Keratinocyte (primary cell): ENCODE measurements at regions not wholly inside any gene's neighbourhood (a gene's known extent, or its start where the extent isn't known, plus 50 kb on each side); places are given as distances from the start of the nearest gene placed in this dataset.

Source experiments
- DNase-seq: peaks from one replicate; pipeline ENCODE4 v3.0.0-alpha.2; 2011; ENCODE audit warnings: low read depth, missing footprints, low spot score
- FAIRE-seq: peaks from 2 replicates; lab custom pipeline; 2011; peaks lifted over from hg19 to GRCh38; lab: Jason Lieb, UNC
- H2AFZ ChIP-seq: 2 replicates; pipeline ENCODE4 v1.6.0; 2012; ENCODE audit warnings: low read length, control low read depth, inconsistent platforms; ENCODE audit not compliant: control insufficient read depth
- H3K27ac ChIP-seq: 2 replicates; pipeline ENCODE4 v1.5.1; 2011; ENCODE audit warnings: low read length; ENCODE audit not compliant: control insufficient read depth, insufficient read depth
- H3K27me3 ChIP-seq: 3 replicates; pipeline ENCODE4 v1.6.0; 2011; ENCODE audit warnings: low read length; ENCODE audit not compliant: control insufficient read depth, insufficient read depth; ENCODE audit errors: extremely low read depth
- H3K36me3 ChIP-seq, 2 experiments: 2 replicates in 1 of 2; 3 replicates in 1 of 2; pipeline ENCODE4 v1.5.1; 2011; ENCODE audit warnings: low read length in 2 of 2, mild to moderate bottlenecking in 1 of 2; ENCODE audit not compliant: control insufficient read depth in 2 of 2, insufficient read depth in 2 of 2; ENCODE audit errors: extremely low read depth in 1 of 2
- H3K4me1 ChIP-seq: 3 replicates; pipeline ENCODE4 v1.5.1; 2011; ENCODE audit warnings: low read length; ENCODE audit not compliant: control insufficient read depth, insufficient read depth; ENCODE audit errors: extremely low read depth
- H3K4me2 ChIP-seq: 3 replicates; pipeline ENCODE4 v1.6.0; 2011; ENCODE audit warnings: low read depth, low read length; ENCODE audit not compliant: control insufficient read depth, insufficient read depth; ENCODE audit errors: extremely low read depth
- H3K4me3 ChIP-seq, 3 experiments: fragments of 200-600 bp in 1 of 3; sonication (generic) in 1 of 3; 2 replicates in 2 of 3; 3 replicates in 1 of 3; pipeline ENCODE4 v1.5.1; 2011 to 2016; ENCODE audit warnings: low read length in 3 of 3, mild to moderate bottlenecking in 3 of 3, control low read depth in 2 of 3, inconsistent platforms in 1 of 3, low read depth in 1 of 3, mixed read lengths in 1 of 3, mixed run types in 1 of 3, moderate library complexity in 1 of 3; ENCODE audit not compliant: control insufficient read depth in 2 of 3, insufficient read depth in 2 of 3; ENCODE audit errors: extremely low read depth in 1 of 3
- H3K79me2 ChIP-seq: 2 replicates; pipeline ENCODE4 v1.6.0; 2012; ENCODE audit warnings: low read length; ENCODE audit not compliant: control insufficient read depth, insufficient read depth
- H3K9ac ChIP-seq: 3 replicates; pipeline ENCODE4 v1.6.0; 2011; ENCODE audit warnings: low read length; ENCODE audit not compliant: control insufficient read depth, insufficient read depth; ENCODE audit errors: extremely low read depth
- H3K9me1 ChIP-seq: 3 replicates; pipeline ENCODE4 v1.6.0; 2011; ENCODE audit warnings: low read length; ENCODE audit not compliant: control insufficient read depth, insufficient read depth; ENCODE audit errors: extremely low read depth
- H3K9me3 ChIP-seq: 2 replicates; pipeline ENCODE4 v1.5.1; 2012; ENCODE audit warnings: low read depth, low read length; ENCODE audit not compliant: control insufficient read depth
- H4K20me1 ChIP-seq: 3 replicates; pipeline ENCODE4 v1.6.0; 2011; ENCODE audit warnings: low read length; ENCODE audit not compliant: control insufficient read depth, insufficient read depth; ENCODE audit errors: extremely low read depth
- CTCF ChIP-seq, 3 experiments: IDR thresholded peaks in 1 of 3; conservative IDR thresholded peaks in 1 of 3; optimal IDR thresholded peaks in 1 of 3; 2 replicates in 2 of 3; 3 replicates in 1 of 3; pipeline versions ENCODE3 to v1.5.1; 2011; ENCODE audit warnings: low read length in 3 of 3, mild to moderate bottlenecking in 3 of 3, moderate library complexity in 2 of 3, control low read depth in 1 of 3, inconsistent platforms in 1 of 3; ENCODE audit not compliant: insufficient read depth in 2 of 3; ENCODE audit errors: extremely low read depth in 1 of 3
- EZH2 ChIP-seq: IDR thresholded peaks from one replicate; pipeline ENCODE4 v1.6.1; 2012; ENCODE audit warnings: inconsistent platforms, mild to moderate bottlenecking, low read length, moderate library complexity
- dilution Hi-C: fragments of 300-500 bp; cut with MboI; formaldehyde crosslinking; loops from one replicate; pipeline ENCODE4 v1.7.0; 2020; ENCODE audit warnings: low sequenced_read_pairs; ENCODE audit not compliant: extremely low pct_ligation_motif_present

GRCh38 chr13:78410847-78411246, 192.5 kb downstream of the POU4F1 start:
- no peaks in the 10 kb centered on the region for H3K9me1 ChIP-seq
- H3K4me3 ChIP-seq = no peak overlapping the region
- no peaks in the 10 kb centered on the region for H3K4me1 ChIP-seq
- H3K27me3 ChIP-seq = no peaks in the 10 kb centered on the region
- no peaks in the 10 kb centered on the region for H4K20me1 ChIP-seq
- TF ChIP-seq EZH2 (no peak), CTCF (optimal IDR thresholded peaks at IDR 0.05 in 1 of 3, IDR thresholded peaks at IDR 0.05 in 1 of 3, conservative IDR thresholded peaks at IDR 0.05 in 1 of 3; ENCODE audit: extremely low read depth in 1 of 3, insufficient read depth in 2 of 3, low read length in 3 of 3) (no peak)
- H3K9ac ChIP-seq = no peak overlapping the region
- H3K79me2 ChIP-seq = no peaks in the 10 kb centered on the region
- H2AFZ ChIP-seq = no peak overlapping the region
- dilution Hi-C loops = no loop called here
- no peaks in the 10 kb centered on the region for H3K36me3 ChIP-seq
- H3K9me3 ChIP-seq = no peaks in the 10 kb centered on the region
- no peak overlapping the region for H3K27ac ChIP-seq
- DNase-seq (no peak), FAIRE-seq (no peak)
- no peak overlapping the region for H3K4me2 ChIP-seq

- DNase-seq (no peak), FAIRE-seq (no peak)
- Histone ChIP-seq H3K36me3 (no peaks in the 10 kb centered on the region), H3K4me3 (no peak overlapping the region), H3K79me2 (no peaks in the 10 kb centered on the region), H3K27ac (no peak overlapping the region), H3K9ac (no peak overlapping the region), H3K27me3 (no peaks in the 10 kb centered on the region), H4K20me1 (no peaks in the 10 kb centered on the region), H3K4me1 (no peaks in the 10 kb centered on the region), H3K9me1 (no peaks in the 10 kb centered on the region), H3K4me2 (no peak overlapping the region), H2AFZ (no peak overlapping the region), H3K9me3 (no peaks in the 10 kb centered on the region)
- dilution Hi-C loops = no loop called here
- TF ChIP-seq CTCF (optimal IDR thresholded peaks at IDR 0.05 in 1 of 3, IDR thresholded peaks at IDR 0.05 in 1 of 3, conservative IDR thresholded peaks at IDR 0.05 in 1 of 3; ENCODE audit: extremely low read depth in 1 of 3, insufficient read depth in 2 of 3, low read length in 3 of 3) = no peak
- TF ChIP-seq EZH2 = no peak
Observed at GRCh38 chr13:78410164-78410563, 193.2 kb downstream of the POU4F1 start.
